GM04503 (cell line): ENCODE measurements at regions not wholly inside any gene's neighbourhood (a gene's known extent, or its start where the extent isn't known, plus 50 kb on each side); places are given as distances from the start of the nearest gene placed in this dataset.

Source experiments
- DNase-seq: peaks from one replicate; pipeline ENCODE4 v3.0.0-alpha.2; 2012; ENCODE audit warnings: low read depth

DNA sequence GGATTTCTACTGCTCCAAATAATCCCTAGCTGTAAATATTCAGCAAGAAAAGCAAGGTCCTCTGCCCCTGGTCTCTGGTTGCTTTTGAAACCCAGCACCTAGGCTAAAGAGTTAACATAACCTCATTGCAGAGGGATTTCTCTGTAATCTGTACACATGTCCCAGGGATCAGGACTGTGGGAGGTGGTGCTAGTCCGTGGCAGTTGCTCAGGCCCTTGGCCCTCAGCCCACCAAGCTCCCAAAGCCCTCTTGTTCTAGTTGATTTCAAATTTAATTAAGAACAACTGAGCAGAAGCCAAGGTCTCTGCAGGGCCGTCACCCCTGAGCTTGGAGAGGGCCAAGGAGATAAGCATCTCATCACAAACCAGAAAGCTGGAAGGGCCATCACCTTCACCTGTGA lies 181.1 kb downstream of the SOX9 start:
- DNase-seq = no peak

DNA sequence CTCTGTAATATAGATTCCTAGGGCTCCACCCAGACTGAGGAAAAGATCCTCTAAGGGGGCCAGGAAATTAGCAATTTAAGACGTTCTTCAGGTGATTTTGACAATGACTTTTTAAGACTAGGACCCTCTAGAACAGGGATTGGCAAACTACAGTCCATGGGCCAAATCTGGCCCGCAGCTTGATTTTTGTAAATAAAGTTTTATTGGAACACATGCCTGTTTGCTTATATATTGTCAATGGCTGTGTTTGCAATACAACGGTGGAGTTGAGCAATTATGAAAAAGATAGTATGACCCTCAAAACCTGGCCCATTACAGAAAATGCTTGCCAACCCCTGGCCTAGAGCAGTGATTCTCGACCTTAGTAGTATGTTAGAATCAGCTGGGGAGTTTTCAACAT lies 181.9 kb downstream of the SOX9 start:
- no peak for DNase-seq

DNA sequence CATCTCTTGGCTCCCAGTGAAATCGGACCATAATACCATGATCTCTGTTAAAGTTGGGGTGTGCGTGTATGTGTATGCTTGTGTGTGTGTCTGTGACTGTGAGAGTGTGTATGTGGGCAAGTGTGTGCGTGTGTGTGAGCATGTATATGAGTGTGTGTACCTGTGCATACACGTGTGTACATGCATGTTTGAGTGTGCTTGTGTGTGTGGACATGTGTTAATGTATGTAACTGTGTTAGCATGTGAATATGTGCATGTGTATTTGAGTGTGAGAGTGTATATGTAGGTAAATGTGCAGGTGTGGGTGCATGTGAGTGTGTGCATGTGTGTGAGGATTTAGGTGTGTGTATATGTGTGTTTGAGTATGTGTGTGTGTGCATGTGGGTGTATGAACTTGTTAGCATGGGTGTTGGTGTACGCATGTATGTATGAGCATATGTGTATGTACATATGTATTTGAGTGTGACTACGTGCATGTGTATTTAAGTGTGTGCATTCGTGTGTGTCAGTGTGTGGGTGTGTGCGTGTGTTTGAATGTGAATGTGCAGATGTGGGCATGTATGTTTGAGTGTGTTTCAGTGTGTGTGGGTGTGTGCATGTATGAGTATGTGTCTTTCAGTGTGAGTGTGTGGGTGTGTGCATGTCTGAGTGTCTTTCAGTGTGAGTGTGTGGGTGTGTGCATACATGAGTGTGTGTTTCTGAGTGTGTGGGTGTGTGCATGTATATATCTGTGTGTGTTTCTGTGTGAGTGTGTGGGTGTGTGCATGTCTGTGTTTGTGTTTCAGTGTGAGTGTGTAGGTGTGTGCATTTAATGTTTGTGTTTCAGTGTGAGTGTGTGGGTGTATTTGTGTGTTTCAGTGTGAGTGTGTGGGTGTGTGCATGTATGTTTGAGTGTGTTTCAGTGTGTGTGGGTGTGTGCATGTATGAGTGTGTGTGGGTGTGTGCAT lies 183.2 kb downstream of the SOX9 start:
- no peak for DNase-seq

DNA sequence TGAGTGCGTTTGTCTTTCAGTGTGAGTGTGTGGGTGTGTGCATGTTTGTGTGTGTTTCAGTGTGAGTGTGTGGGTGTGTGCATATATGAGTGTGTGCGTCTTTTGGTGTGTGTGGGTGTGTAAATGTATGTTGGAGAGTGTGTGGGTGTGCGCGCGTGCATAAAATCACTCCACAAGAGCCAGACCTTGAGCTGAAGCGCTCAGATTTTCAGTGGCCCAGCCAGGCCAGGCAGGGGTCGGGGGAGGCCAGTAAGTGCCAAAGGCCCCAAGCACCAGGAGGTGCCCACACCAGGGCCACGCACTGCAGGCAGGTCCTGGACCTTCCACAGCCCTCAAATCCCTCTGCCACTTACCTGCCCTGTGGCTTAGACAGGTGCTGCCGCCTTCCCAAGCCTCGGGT lies 184.0 kb downstream of the SOX9 start:
- no peak for DNase-seq

DNA sequence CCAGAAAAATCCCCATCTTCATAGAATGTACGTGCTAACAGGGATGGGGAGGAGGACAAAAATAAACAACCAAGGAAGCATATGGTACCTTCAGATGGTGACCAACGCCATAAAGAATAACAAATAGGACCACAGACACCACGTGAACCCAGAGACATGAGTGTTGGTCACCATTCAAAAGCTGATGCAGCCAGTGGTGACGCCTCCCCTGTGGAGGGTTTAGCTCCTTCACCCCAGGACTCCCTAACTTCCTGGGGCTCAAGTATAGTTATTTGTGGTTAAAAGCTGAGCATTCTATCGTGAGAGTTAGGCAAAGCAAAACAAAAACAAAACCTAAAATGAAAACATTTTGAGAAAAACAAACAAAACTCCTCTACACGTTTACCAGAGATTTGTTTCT lies 184.7 kb downstream of the SOX9 start:
- DNase-seq = no peak

DNA sequence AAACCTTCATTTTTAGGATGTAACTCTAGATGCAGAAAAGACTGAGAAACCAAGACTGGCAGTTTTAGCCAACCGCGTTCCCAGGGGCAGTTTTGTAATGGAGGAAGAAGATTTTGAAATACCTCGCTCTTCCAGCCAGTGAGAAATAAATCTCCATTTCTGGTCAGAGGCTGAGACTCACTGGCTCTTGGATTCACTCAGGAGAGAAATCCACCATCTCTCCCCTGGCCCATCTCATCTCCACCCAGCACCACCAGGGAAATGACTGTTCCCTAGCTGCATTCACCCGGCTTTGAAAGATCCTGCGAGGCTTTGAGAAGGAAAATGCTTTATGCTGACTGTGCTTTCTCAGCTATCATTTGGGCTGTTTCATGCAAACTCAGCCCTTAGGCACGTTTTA lies 185.2 kb downstream of the SOX9 start:
- DNase-seq = peak; percentile 8

DNA sequence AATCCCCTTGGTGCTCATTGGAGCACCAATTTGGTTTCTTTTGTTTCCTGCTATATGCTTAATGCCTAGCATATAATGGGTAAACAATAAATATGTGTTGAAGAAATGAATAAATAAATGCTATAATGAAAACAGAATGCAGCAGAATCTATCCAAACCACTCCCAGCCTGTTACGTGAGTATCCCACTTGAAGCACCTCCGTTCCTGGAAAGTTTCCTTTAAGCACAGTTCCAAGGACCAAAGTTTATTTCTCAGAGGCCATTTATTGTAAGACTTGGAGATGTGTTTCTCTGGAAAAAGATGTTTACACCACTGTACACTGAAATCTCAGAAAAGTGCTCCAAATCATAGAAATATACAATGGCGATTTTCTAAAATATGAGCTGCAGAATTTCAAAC lies 187.0 kb downstream of the SOX9 start:
- DNase-seq = no peak

DNA sequence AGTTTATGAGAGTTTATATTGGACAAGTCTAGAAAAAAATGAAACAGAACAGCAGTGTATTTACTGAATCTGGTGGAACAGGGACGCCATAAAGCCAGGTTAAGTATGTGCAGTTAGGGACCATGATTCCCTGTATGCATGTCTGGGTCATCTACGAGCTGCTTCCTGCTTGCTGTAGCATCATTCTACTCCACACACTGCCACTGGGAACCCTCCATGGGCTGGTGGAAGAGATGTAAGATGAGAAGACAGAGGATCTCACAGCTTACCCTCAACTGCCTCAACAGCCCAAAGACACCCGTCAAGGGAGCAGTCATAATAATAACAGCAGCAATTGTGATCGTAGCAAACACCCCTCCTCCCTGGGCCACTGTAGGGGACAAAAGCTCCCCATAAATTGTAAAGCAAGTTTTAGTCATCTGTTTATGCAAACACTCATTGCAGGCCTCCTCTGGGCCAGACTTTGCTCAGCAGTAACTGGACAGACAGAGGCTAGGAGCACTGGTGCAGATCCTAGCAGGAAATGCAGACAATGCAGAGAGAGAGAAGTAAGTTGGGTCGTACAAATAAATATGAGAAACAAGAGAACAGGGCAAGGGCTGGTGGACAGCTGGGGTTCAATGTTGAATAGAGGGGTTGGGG lies 188.0 kb downstream of the SOX9 start:
- DNase-seq = no peak

DNA sequence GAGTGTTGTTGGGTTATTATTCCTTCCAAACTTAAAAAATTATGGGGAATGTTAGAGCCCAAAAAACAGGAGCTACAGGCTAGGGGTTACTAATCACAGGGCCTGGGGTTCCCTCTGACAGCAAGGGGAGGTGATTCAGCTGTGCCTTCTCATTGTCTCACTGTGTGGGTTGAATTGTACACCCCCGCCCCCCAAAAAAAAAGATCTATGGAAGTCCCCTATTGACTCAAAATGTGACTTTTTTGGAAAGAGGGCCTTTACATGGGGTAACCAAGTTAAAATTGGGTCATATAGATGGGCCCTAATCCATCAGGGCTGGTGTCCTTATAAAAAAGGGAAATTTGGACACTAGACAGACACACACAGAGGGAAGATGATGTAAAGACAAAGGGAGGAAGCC lies 190.2 kb downstream of the SOX9 start:
- DNase-seq = no peak

DNA sequence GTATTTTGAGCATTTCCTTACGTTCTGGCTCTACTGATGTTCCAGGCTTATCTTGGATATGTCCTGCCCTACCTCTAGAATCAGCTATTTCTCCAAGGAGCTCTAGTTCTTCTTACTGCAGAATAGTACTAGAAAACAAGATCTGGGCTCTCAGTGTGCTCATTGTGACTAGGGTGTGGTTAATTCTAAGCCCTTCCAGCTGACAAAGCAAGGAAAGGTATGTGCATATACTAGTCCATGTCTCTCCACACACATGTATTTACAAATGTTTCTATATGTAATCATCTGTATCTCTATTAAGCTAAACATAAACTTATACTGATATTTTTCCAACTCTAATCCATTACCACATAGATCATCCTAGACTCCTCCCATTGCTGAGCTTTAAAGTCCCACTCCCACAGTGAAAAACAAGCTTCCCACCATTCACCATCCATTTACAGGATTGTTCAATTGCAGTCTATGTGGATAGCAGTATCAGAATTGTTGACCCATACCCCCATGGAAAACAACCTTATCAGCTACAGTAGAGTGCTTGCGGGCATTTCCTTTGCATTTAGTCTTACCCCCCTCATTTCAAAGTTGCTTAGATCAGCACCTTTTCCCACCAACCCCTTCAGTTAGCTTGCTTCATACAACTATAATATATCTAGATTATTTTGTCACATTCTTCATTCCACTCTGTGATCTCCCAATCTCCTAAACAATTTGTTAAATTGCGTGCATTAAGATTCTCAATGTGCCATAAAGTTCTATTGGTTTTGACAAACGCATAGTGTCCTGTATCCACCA lies 194.5 kb downstream of the SOX9 start:
- no peak for DNase-seq

DNA sequence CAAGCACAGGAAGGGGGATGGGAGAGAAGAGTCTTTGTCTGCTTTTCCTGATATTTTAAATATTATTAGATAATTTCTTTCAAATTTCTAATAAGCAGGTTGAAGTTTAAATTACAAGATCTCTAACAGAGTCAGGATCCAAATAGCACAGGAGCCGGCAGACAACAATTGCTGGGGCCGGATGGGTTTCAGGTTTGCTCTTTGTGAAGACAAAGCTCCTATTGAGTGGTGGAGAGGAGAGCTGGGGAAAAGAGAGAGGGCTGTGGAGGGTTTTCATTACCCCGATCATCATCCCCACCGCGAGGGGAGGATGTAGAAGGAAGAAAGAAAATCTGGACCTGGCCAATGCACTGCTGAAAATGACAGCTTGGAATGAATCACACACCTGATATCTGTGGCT lies 197.3 kb downstream of the SOX9 start:
- no peak for DNase-seq

DNA sequence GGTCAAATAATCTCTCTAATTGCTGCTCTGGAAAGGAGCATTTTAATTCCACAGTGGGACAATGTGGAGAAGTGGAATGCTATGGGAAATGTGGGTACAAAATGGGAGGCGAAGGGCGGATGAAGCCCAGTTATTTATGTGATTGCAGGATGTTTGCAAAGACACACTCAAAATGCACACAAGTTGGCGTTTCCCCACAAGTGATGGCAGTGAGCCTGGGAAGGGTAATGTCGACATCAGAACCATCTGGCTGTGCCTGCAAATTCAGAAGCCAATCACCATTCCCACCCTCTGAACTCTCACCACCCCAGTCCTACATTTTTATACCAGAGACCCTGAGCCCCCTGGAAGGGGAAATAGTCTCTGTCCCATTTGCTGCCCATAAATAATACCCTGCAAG lies 201.1 kb downstream of the SOX9 start:
- no peak for DNase-seq

DNA sequence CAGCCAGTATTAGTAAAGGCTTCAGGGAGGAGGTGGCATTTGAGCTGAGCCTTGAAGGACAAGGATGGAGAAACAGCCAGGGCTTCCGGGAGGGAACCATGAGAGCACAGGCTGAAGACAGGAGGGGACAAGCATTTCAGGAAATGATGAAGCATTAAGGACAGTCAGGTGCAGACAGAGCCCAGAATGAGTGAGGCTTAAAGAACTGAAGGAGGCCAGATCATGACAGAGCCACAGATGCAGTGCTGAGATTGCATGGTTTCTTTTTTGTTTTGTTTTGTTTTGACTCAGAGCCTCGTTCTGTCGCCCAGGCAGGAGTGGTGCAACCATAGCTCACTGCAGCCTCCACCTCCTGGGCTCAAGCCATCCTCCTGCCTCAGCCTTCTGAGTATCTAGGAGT lies 211.5 kb downstream of the SOX9 start:
- no peak for DNase-seq

DNA sequence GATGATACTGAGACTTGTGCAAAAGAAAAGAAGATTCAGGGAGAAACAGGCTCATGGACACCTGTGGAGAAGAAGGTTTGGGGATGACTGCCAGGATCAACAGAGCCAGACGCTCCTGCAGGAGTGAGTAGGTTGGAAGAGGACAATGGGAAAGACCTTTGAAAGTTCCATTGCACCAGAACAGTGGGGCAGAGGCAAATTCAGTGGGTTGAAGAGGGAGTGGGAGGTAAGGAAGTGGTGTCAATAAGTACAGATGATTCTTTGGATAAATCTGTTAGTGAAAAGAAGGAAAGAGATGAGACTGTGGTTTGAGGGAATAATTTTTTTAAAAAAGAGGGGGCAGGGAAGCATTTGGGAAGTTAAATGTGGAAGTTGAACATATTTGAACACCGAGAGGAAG lies 212.8 kb downstream of the SOX9 start:
- DNase-seq = no peak

DNA sequence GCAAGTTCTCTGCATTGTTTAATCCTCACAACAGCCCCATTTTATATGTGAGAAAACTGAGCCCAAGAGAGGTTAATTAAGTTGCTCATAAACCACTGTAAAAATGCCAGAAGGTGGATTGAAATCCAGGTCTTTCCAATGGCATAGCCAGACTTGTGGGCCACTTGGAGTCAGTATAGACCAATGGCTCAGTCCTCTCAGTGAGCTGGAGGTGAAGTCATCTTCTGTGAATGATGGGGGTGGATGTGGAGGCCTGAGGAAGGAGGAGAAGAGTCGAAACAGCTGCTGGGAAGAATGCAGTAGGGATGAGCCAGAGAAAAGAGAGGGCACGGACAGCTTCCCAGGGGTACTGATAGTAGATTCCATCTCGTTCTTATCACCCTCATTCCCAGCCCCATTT lies 213.4 kb downstream of the SOX9 start:
- DNase-seq = no peak

DNA sequence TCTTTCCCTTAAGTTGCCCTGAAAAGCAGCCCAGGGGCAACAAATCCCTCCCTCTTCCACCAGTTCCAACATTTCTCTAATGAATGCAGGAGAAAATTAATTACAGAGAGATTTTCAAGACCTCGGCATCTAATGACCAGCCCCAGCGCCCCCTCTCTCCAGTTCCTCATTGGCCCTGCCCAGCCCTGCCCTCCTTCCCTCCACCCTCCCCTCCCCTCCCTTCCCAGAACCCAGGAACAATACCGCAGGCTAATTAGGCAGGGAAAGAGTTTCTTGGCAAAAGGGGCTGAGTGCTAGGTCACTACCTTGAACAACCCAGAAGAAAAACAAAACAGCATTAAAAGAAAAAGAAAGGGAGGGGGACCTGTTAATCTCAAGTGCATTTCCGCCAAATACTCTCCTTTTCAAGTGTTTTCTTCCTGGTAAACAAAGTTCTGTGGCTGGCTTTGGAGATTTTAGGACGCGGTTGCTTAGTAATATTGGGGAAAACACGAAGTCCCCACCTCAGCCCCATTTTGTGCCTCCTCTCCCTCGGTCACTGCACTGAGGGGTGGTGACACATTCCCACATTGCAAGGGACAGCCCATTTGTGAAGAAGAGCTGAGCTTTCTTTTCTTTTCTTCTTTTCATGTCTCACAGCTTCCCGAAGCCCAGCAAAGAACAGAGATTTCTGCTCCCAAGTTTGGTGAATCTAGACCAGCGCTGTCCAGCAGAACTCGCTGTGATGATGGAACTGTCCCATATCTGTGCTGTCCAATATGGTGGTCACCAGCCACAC lies 215.4 kb downstream of the SOX9 start:
- no peak for DNase-seq

DNA sequence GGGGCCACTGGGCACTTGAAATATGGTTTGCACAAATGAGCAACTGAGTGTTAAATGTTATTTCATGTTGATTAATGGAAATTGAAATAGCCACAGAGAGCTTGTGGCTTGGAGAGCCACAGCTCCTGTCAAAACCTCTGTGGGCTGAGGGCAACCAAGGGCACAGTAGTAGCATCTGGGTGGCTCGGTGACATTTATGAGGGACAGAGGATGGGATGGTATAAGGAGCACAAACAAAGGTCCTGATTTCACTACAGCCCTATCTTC lies 215.9 kb downstream of the SOX9 start:
- no peak for DNase-seq

DNA sequence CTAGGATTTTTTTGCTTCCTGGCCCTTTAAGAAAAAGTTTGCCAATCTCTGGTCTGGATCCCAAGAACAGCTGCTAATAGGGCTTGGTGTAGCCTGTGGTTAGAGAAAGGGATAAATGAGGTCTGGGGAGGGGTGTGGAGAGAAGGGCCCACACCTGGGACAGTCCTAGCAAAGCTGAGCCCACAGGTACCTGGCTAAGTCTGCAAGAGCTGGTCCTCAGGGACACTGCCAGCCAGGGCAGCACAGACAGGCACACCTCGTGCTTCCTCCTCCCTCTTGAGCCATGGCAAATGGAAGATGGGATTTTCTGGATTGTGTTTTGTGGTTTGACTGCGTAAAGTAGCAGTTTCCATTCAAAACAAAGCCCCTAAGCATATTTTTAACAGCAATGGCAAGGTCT lies 217.5 kb downstream of the SOX9 start:
- DNase-seq = no peak

DNA sequence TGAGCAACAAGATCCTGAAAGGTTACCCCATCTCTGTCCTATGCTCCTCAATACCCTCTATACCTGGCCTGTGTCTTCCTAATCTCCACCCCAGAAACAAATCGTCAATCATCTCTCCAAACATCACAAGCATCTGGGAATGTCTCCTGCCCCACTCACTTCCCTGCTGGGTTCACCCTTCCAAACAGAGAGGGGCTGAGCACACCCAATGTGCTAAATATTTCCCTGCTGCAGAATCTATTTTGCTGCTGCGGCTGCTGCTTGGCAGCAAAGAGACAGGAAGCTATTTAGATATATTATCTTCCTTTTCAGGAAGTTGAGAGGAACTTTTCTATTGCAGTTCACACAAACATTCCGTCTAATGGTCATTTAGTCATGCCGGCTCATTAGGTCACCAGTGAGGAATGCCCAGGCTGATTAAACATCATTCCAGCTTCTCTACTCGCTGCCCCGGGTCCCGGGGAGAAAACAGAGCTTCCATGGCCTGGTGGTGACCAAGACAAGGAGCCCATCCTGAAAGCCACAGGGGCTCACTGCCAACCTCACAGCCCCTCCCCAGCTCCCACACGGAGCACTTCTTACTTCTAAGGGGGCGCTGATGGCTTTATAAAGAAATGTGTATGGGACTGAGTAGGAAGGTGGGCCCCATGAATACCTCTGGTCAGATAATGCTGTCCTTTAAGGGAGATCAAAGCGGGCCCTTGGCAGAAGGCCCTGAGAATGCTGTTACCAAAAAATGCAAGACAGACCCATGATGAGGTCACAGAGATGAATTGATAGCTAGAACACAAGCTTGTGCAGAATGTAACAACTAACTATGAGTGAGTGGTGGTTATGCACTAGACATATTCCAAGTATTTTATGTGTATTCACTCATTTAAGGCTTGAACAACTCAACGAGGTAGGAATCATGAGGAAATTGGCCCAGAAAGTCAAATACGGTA lies 218.3 kb downstream of the SOX9 start:
- peak; percentile 87 for DNase-seq

DNA sequence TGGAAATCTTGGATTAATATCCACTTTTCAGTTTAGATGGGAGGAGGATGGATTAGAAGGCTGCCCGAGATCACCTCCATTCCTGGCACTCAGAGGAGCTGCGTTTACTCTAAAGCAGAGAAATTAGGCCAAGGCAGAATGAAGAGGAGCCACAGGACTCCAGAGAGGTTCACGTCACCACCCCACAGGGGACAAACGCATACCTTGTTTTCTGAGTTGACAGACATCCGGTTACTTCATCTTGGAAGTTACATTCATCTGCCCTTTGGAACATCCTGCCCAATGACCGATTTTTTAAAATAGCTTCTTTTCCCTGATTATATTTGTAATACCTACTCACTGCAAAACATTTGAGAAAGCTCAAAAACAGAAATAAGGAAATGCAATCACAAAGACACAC lies 220.0 kb downstream of the SOX9 start:
- no peak for DNase-seq

DNA sequence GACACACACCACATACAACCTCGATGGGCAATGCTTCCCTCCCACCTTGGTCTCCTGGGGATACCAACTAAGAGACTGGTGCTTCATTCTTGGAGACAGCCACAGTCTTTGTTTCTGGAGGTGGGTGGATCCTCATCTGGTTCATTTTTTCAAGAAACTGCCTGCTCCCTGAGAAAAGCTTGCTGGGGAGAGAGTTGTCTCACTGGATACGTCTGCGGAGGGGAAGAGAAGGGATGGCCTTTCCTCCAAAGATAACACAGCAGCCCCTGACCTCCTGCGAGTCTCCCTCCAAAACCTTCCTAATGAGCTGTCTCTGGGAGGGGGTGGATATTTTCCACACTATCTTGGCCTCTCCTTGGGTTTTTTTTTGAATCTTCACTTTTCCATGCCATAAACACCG lies 221.2 kb downstream of the SOX9 start:
- DNase-seq = no peak
